K562 (cell line): ENCODE measurements at regions not wholly inside any gene's neighbourhood (a gene's known extent, or its start where the extent isn't known, plus 50 kb on each side); places are given as distances from the start of the nearest gene placed in this dataset.

Experiments
- CXXC5 ChIP-seq: fragments of 250-450 bp; sonication (Bioruptor Pico); IDR thresholded peaks from 2 replicates; pipeline ENCODE4 v1.8.0; 2022; ENCODE audit warnings: inconsistent platforms, mild to moderate bottlenecking, moderate library complexity
- DDX20 ChIP-seq: fragments of 450-650 bp; IDR thresholded peaks from 2 replicates; pipeline ENCODE4 v1.6.1; 2016; ENCODE audit warnings: missing genetic modification characterization, low read depth, mild to moderate bottlenecking, missing compliant biosample characterization, moderate library complexity
- DPF2 ChIP-seq: fragments of 450-650 bp; IDR thresholded peaks from 2 replicates; pipeline ENCODE4 v1.6.1; 2016
- ERF ChIP-seq: fragments of 450-650 bp; formaldehyde crosslinking; IDR thresholded peaks from 2 replicates; pipeline ENCODE4 v1.4.0; 2020; ENCODE audit warnings: mild to moderate bottlenecking, mixed read lengths
- FOS ChIP-seq: IDR thresholded peaks from 3 replicates; pipeline ENCODE4 v1.6.1; 2011; ENCODE audit not compliant: insufficient read length; ENCODE audit errors: extremely low read depth
- GABPA ChIP-seq: fragments of 200-800 bp; sonication (Bioruptor generic); conservative IDR thresholded peaks from 2 replicates; pipeline ENCODE4 v1.6.1; 2016; ENCODE audit warnings: low read depth, missing genetic modification characterization, missing compliant biosample characterization
- GMEB1 ChIP-seq: fragments of 250-450 bp; sonication (Bioruptor Pico); IDR thresholded peaks from 2 replicates; pipeline ENCODE4 v1.4.0; 2020; ENCODE audit warnings: mild to moderate bottlenecking
- GTF2F1 ChIP-seq: IDR thresholded peaks from 2 replicates; pipeline ENCODE4 v1.6.1; 2011; ENCODE audit warnings: low read depth, low read length, improper control_type of control experiment
- KAT2B ChIP-seq: IDR thresholded peaks from one replicate; pipeline ENCODE4 v1.6.1; 2012; ENCODE audit warnings: low read depth, mild to moderate bottlenecking, control low read depth, inconsistent platforms, low read length, moderate library complexity
- MCM5 ChIP-seq: fragments of 450-650 bp; IDR thresholded peaks from 2 replicates; pipeline ENCODE4 v1.6.1; 2016; ENCODE audit warnings: low read depth
- MYC ChIP-seq, 2 experiments: fragments of 250-450 bp in 1 of 2; sonication (Bioruptor Pico) in 1 of 2; IDR thresholded peaks; 2 replicates each; pipeline versions ENCODE4 v1.5.1 to v1.6.1; 2012 to 2021; ENCODE audit warnings: low read depth in 2 of 2, borderline replicate concordance in 1 of 2, improper control_type of control experiment in 1 of 2, low read length in 1 of 2, mild to moderate bottlenecking in 1 of 2, moderate library complexity in 1 of 2
- NR4A1 ChIP-seq, 2 experiments: fragments of 250-450 bp in 1 of 2; fragments of 450-650 bp in 1 of 2; sonication (Bioruptor Pico) in 1 of 2; IDR thresholded peaks; 2 replicates each; pipeline versions ENCODE4 v1.4.0 to v1.6.1; 2016 to 2020; ENCODE audit warnings: mild to moderate bottlenecking in 2 of 2, missing compliant biosample characterization in 1 of 2, missing genetic modification characterization in 1 of 2, moderate library complexity in 1 of 2
- PHB ChIP-seq: fragments of 250-450 bp; sonication (Bioruptor Pico); IDR thresholded peaks from 2 replicates; pipeline ENCODE4 v1.5.0; 2021
- PYGO2 ChIP-seq: fragments of 450-650 bp; IDR thresholded peaks from 2 replicates; pipeline ENCODE4 v1.6.1; 2016; ENCODE audit warnings: mild to moderate bottlenecking, missing genetic modification characterization, moderate library complexity, missing compliant biosample characterization
- RBM25 ChIP-seq: fragments of 200-400 bp; formaldehyde crosslinking; IDR thresholded peaks from 2 replicates; pipeline ENCODE4 v1.6.1; 2018; ENCODE audit warnings: low read length, low read depth, moderate library complexity; ENCODE audit not compliant: severe bottlenecking
- U2AF2 ChIP-seq: fragments of 200-400 bp; formaldehyde crosslinking; optimal IDR thresholded peaks from 2 replicates; pipeline ENCODE3; 2017; ENCODE audit warnings: low read depth, mild to moderate bottlenecking, low read length
- YY1 ChIP-seq, 3 experiments: IDR thresholded peaks; 2 replicates each; pipeline ENCODE4 v1.6.1; 2011; ENCODE audit warnings: low read length in 2 of 3, mild to moderate bottlenecking in 2 of 3, moderate library complexity in 2 of 3, borderline replicate concordance in 1 of 3, control low read depth in 1 of 3, low read depth in 1 of 3; ENCODE audit not compliant: insufficient read depth in 3 of 3, insufficient replicate concordance in 2 of 3, control insufficient read depth in 1 of 3, insufficient read length in 1 of 3; ENCODE audit errors: extremely low read depth in 1 of 3
- ZFP91 ChIP-seq: sonication (generic); formaldehyde crosslinking; IDR thresholded peaks from 2 replicates; pipeline ENCODE4 v1.8.0; 2022; ENCODE audit warnings: mild to moderate bottlenecking, missing genetic modification reagents
- ZNF212 ChIP-seq: fragments of 450-650 bp; formaldehyde crosslinking; IDR thresholded peaks from 2 replicates; pipeline ENCODE4 v1.4.0; 2020; ENCODE audit warnings: mild to moderate bottlenecking
- ZNF217 ChIP-seq: sonication (generic); formaldehyde crosslinking; IDR thresholded peaks from 2 replicates; pipeline ENCODE4 v1.8.0; 2022; ENCODE audit warnings: mild to moderate bottlenecking, missing genetic modification reagents
- ZNF592 ChIP-seq: fragments of 450-650 bp; IDR thresholded peaks from 2 replicates; pipeline ENCODE4 v1.6.1; 2017; ENCODE audit warnings: antibody characterized with exemption, mild to moderate bottlenecking

GRCh38 chr9:108049026-108049607 is 559.5 kb upstream of the KLF4 start (continued):
- peak; percentile 39; the same call in 1 of the 2 replicates for TF ChIP-seq GABPA (tag)
- TF ChIP-seq DPF2, result peak; percentile 76
- TF ChIP-seq PHB (CRISPR knock-in tag), result no peak
- TF ChIP-seq PYGO2 (tag), result no peak
- TF ChIP-seq FOS, result peak; percentile 8
- no peak for TF ChIP-seq ZFP91 (CRISPR knock-in tag)
- TF ChIP-seq CXXC5 (CRISPR knock-in tag), result peak; percentile 23; the same call in 1 of the 2 replicates
- no peak for TF ChIP-seq YY1 (IDR thresholded peaks at IDR 0.05; ENCODE audit: borderline replicate concordance in 1 of 3, control insufficient read depth in 1 of 3, extremely low read depth in 1 of 3, insufficient read depth in 3 of 3, insufficient read length in 1 of 3, insufficient replicate concordance in 2 of 3, low read depth in 1 of 3, low read length in 2 of 3)
- TF ChIP-seq RBM25, result no peak
- no peak for TF ChIP-seq GTF2F1
- no peak for TF ChIP-seq ZNF212 (CRISPR knock-in tag)
- no peak for TF ChIP-seq U2AF2
- no peak for TF ChIP-seq DDX20 (tag)
- no peak; the same call in 1 of the 2 replicates for TF ChIP-seq GMEB1 (CRISPR knock-in tag)
- TF ChIP-seq ZNF217 (CRISPR knock-in tag), result no peak
- peak; percentile 44; the same call in 1 of the 2 replicates for TF ChIP-seq MYC (IDR thresholded peaks at IDR 0.05; ENCODE audit: low read depth, low read length)
- TF ChIP-seq MYC (CRISPR knock-in tag; IDR thresholded peaks at IDR 0.05; ENCODE audit: borderline replicate concordance, low read depth), result no peak
- TF ChIP-seq ERF (CRISPR knock-in tag), result no peak
- TF ChIP-seq NR4A1 (CRISPR knock-in tag; IDR thresholded peaks at IDR 0.05), result no peak
- 0 out of 2 replicates have a peak, but pooled peaks have one; percentile 41 for TF ChIP-seq NR4A1 (tag; IDR thresholded peaks at IDR 0.05)
- no peak for TF ChIP-seq MCM5
- no peak for TF ChIP-seq KAT2B
- TF ChIP-seq ZNF592, result no peak
